NCI-H345 treated with DMSO at 0.1 percent for 48 hours (cell line): ENCODE measurements at regions not wholly inside any gene's neighbourhood (a gene's known extent, or its start where the extent isn't known, plus 50 kb on each side); places are given as distances from the start of the nearest gene placed in this dataset.

Experiments used
- DNase-seq: peaks from one replicate; lab custom pipeline; 2025; ENCODE audit not compliant: unreplicated experiment; lab: John Stamatoyannopoulos, UW

- no peak for DNase-seq
These were observed 230.8 kb downstream of the EBLN2 start for GRCh38 chr3:73292220-73292619.

- DNase-seq: no peak
These were observed 233.1 kb downstream of the EBLN2 start for GRCh38 chr3:73294537-73294936.

GRCh38 chr3:73295876-73296635 lies 234.6 kb downstream of the EBLN2 start:
- DNase-seq: no peak

GRCh38 chr3:73296859-73297258 lies 235.4 kb downstream of the EBLN2 start:
- no peak for DNase-seq

GRCh38 chr3:73298243-73299183 lies 237.1 kb downstream of the EBLN2 start:
- no peak for DNase-seq

- DNase-seq: no peak
These were observed 237.8 kb downstream of the EBLN2 start for GRCh38 chr3:73299184-73299691.

GRCh38 chr3:73314151-73314951 lies 252.9 kb downstream of the EBLN2 start:
- no peak for DNase-seq

- DNase-seq: no peak
These were observed 254.2 kb downstream of the EBLN2 start for GRCh38 chr3:73315706-73316105.

- DNase-seq: no peak
These were observed 257.8 kb downstream of the EBLN2 start for GRCh38 chr3:73319179-73319769.

- no peak for DNase-seq
These were observed 260.0 kb downstream of the EBLN2 start for GRCh38 chr3:73321286-73321999.

- no peak for DNase-seq
These were observed 263.0 kb downstream of the EBLN2 start for GRCh38 chr3:73324203-73325155.

GRCh38 chr3:73326396-73326795 lies 264.9 kb downstream of the EBLN2 start:
- no peak for DNase-seq

GRCh38 chr3:73327052-73327451 lies 265.6 kb downstream of the EBLN2 start:
- no peak for DNase-seq
